Neural progenitor cell (in vitro differentiated cells): ENCODE measurements at regions not wholly inside any gene's neighbourhood (a gene's known extent, or its start where the extent isn't known, plus 50 kb on each side); places are given as distances from the start of the nearest gene placed in this dataset.

Experiments
- DNase-seq: peaks from one replicate; pipeline ENCODE4 v3.0.0-alpha.2; 2016; ENCODE audit warnings: low spot score
- H2AFZ ChIP-seq: fragments of 200-600 bp; sonication (generic); replicated peaks from 2 replicates; pipeline ENCODE4 v1.6.1; 2016; ENCODE audit warnings: antibody characterized with exemption
- H3F3A ChIP-seq: fragments of 200-600 bp; sonication (generic); 2 replicates; pipeline ENCODE4 v1.6.1; 2016; ENCODE audit warnings: antibody characterized with exemption, low read depth
- H3K27ac ChIP-seq: fragments of 200-600 bp; sonication (generic); 2 replicates; pipeline ENCODE4 v1.5.1; 2016; ENCODE audit warnings: mild to moderate bottlenecking
- H3K27me3 ChIP-seq: fragments of 200-600 bp; sonication (generic); 2 replicates; pipeline ENCODE4 v1.6.1; 2016; ENCODE audit warnings: mild to moderate bottlenecking, moderate library complexity
- H3K36me3 ChIP-seq: fragments of 200-600 bp; sonication (generic); 2 replicates; pipeline ENCODE4 v1.5.1; 2016
- H3K4me1 ChIP-seq: fragments of 200-600 bp; sonication (generic); 2 replicates; pipeline ENCODE4 v1.6.1; 2016; ENCODE audit warnings: mixed run types
- H3K4me2 ChIP-seq: fragments of 200-600 bp; sonication (generic); 2 replicates; pipeline ENCODE4 v1.6.1; 2016
- H3K4me3 ChIP-seq: fragments of 200-600 bp; sonication (generic); 2 replicates; pipeline ENCODE4 v1.5.1; 2016
- H3K79me2 ChIP-seq: fragments of 200-600 bp; sonication (generic); 2 replicates; pipeline ENCODE4 v1.6.1; 2016; ENCODE audit warnings: low read depth
- H3K9ac ChIP-seq: fragments of 200-600 bp; sonication (generic); 2 replicates; pipeline ENCODE4 v1.6.1; 2016
- H3K9me3 ChIP-seq: fragments of 200-600 bp; sonication (generic); 2 replicates; pipeline ENCODE4 v1.5.1; 2016; ENCODE audit warnings: low read depth
- H4K20me1 ChIP-seq: fragments of 200-600 bp; sonication (generic); 2 replicates; pipeline ENCODE4 v1.6.1; 2016; ENCODE audit warnings: low read depth
- H3K27ac Mint-ChIP-seq: 3 replicates; pipeline ENCODE4 v1.8.0; 2021; ENCODE audit warnings: mixed read lengths
- H3K27me3 Mint-ChIP-seq: 2 replicates; pipeline ENCODE4 v1.8.0; 2022; ENCODE audit warnings: low read depth, mild to moderate bottlenecking, inconsistent platforms, moderate library complexity, mixed read lengths; ENCODE audit not compliant: insufficient read depth
- H3K36me3 Mint-ChIP-seq: 3 replicates; pipeline ENCODE4 v1.8.0; 2021; ENCODE audit warnings: mixed read lengths
- H3K4me1 Mint-ChIP-seq: 3 replicates; pipeline ENCODE4 v1.8.0; 2021; ENCODE audit warnings: mixed read lengths
- H3K4me3 Mint-ChIP-seq: 3 replicates; pipeline ENCODE4 v1.8.0; 2021; ENCODE audit warnings: mild to moderate bottlenecking, moderate library complexity, mixed read lengths
- H3K9me3 Mint-ChIP-seq: 3 replicates; pipeline ENCODE4 v1.8.0; 2020; ENCODE audit warnings: mixed read lengths
- EZH2 ChIP-seq: fragments of 200-600 bp; sonication (generic); IDR thresholded peaks from 2 replicates; pipeline ENCODE4 v1.6.1; 2017; ENCODE audit warnings: antibody characterized with exemption, mild to moderate bottlenecking, moderate library complexity
- EZH2phosphoT487 ChIP-seq: fragments of 200-600 bp; sonication (generic); IDR thresholded peaks from 2 replicates; pipeline ENCODE4 v1.6.1; 2017; ENCODE audit warnings: antibody characterized with exemption
- TF ChIP-seq, protein P1 (sequence below): fragments of 200-600 bp; sonication (generic); IDR thresholded peaks from 2 replicates; pipeline ENCODE4 v1.5.1; 2017; ENCODE audit warnings: antibody characterized with exemption, mild to moderate bottlenecking

DNA sequence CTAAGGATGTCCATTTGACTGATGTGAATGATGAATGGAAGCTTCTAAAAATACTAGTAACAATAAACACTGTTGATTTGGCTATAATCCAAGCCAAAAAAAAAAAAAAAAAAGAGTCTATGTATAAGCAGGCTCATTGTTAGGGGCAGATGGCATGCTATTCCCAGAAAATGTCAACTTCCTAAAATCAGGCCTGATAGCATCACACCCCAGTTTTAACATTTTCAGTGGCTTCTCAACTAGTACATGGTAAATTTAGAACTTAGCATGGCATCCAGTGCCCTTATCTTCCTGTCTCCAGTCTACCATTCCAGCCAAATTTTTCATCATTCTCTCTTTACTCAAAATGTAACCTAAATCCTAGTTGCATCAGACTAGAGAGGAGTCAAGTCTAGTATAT, 288.2 kb upstream of the ZNF385D start:
- Mint-ChIP-seq H3K4me3 (no peak overlapping the region), H3K27ac (no peak overlapping the region), H3K27me3 (no peaks in the 10 kb centered on the region), H3K9me3 (no peaks in the 10 kb centered on the region), H3K36me3 (no peaks in the 10 kb centered on the region), H3K4me1 (peaks cover 3% of the 10 kb centered on the region)
- Histone ChIP-seq H3K4me3 (no peak overlapping the region), H3K36me3 (no peaks in the 10 kb centered on the region), H3K27me3 (no peaks in the 10 kb centered on the region), H3K27ac (no peak overlapping the region), H4K20me1 (no peaks in the 10 kb centered on the region), H3K79me2 (no peaks in the 10 kb centered on the region), H3K9me3 (no peaks in the 10 kb centered on the region), H3K9ac (no peak overlapping the region), H2AFZ (peak overlapping the region; percentile 7), H3K4me2 (no peak overlapping the region), H3K4me1 (no peaks in the 10 kb centered on the region), H3F3A (no peaks in the 10 kb centered on the region)
- no peak for TF ChIP-seq EZH2phosphoT487
- TF ChIP-seq EZH2: no peak
- TF ChIP-seq, protein P1, sequence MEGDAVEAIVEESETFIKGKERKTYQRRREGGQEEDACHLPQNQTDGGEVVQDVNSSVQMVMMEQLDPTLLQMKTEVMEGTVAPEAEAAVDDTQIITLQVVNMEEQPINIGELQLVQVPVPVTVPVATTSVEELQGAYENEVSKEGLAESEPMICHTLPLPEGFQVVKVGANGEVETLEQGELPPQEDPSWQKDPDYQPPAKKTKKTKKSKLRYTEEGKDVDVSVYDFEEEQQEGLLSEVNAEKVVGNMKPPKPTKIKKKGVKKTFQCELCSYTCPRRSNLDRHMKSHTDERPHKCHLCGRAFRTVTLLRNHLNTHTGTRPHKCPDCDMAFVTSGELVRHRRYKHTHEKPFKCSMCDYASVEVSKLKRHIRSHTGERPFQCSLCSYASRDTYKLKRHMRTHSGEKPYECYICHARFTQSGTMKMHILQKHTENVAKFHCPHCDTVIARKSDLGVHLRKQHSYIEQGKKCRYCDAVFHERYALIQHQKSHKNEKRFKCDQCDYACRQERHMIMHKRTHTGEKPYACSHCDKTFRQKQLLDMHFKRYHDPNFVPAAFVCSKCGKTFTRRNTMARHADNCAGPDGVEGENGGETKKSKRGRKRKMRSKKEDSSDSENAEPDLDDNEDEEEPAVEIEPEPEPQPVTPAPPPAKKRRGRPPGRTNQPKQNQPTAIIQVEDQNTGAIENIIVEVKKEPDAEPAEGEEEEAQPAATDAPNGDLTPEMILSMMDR: no peak
- DNase-seq: no peak

DNA sequence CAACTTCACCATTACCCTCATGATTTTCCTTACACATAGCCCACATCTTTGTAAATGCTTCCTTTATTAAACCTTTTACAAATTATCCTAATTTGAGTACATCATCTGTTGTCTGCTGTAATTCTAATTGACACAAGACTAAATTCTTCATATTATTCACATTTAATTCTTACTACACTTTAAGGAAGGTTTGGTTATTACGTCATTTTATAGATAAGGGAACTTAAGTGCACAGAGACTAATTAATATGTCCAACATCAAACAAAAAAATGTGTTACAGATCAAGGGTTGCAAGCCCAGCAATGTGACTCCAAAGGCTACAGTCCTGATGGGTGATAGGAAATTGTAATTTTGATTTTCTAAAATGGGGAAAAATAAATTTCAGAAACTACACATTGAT, 289.1 kb upstream of the ZNF385D start:
- no peak overlapping the region for H3K4me3 ChIP-seq
- no peak overlapping the region for H3K27ac ChIP-seq
- no peaks in the 10 kb centered on the region for H3K79me2 ChIP-seq
- no peaks in the 10 kb centered on the region for H3K9me3 ChIP-seq
- H2AFZ ChIP-seq: peak overlapping the region; percentile 7
- H3K4me1 ChIP-seq: no peaks in the 10 kb centered on the region
- TF ChIP-seq EZH2: no peak
- no peak for TF ChIP-seq EZH2phosphoT487
- TF ChIP-seq, protein P1: no peak
- Mint-ChIP-seq H3K9me3 (no peaks in the 10 kb centered on the region), H3K36me3 (no peaks in the 10 kb centered on the region), H3K27ac (no peak overlapping the region), H3K4me3 (no peak overlapping the region), H3K4me1 (peaks cover 3% of the 10 kb centered on the region), H3K27me3 (no peaks in the 10 kb centered on the region)
- H3F3A ChIP-seq: no peaks in the 10 kb centered on the region
- no peak overlapping the region for H3K9ac ChIP-seq
- H3K4me2 ChIP-seq: no peak overlapping the region
- DNase-seq: no peak
- no peaks in the 10 kb centered on the region for H4K20me1 ChIP-seq
- no peaks in the 10 kb centered on the region for H3K36me3 ChIP-seq
- no peaks in the 10 kb centered on the region for H3K27me3 ChIP-seq

DNA sequence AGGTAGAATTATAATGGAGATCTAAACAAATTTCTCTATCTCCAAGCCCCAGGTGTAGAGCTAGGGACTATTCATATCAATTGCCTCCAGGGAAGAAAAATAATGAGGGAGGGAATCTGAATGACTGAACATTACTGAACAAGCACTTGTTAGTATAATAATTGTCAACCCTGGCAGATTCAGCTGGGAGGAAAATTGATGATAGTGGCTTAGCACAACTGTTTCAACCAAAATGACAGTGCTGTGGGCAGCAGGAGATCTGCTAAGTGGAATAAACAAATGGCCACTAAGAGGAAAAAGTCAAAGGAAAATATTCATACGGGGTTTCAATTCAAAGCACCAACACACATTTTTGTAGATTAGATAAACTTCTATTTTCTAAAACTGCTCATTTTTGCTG, 294.9 kb upstream of the ZNF385D start:
- Histone ChIP-seq H3K9me3 (no peaks in the 10 kb centered on the region), H3K4me3 (no peak overlapping the region), H3K79me2 (no peaks in the 10 kb centered on the region), H3K27ac (no peak overlapping the region), H3F3A (no peaks in the 10 kb centered on the region), H3K4me2 (no peak overlapping the region), H3K4me1 (no peaks in the 10 kb centered on the region), H3K27me3 (no peaks in the 10 kb centered on the region), H3K9ac (no peak overlapping the region), H2AFZ (peak overlapping the region; percentile 23), H4K20me1 (no peaks in the 10 kb centered on the region), H3K36me3 (no peaks in the 10 kb centered on the region)
- Mint-ChIP-seq H3K4me1 (peaks cover 3% of the 10 kb centered on the region), H3K9me3 (peaks cover 6% of the 10 kb centered on the region), H3K27me3 (no peaks in the 10 kb centered on the region), H3K4me3 (no peak overlapping the region), H3K36me3 (no peaks in the 10 kb centered on the region), H3K27ac (no peak overlapping the region)
- TF ChIP-seq, protein P1: no peak
- TF ChIP-seq EZH2phosphoT487: no peak
- TF ChIP-seq EZH2: no peak
- no peak for DNase-seq

DNA sequence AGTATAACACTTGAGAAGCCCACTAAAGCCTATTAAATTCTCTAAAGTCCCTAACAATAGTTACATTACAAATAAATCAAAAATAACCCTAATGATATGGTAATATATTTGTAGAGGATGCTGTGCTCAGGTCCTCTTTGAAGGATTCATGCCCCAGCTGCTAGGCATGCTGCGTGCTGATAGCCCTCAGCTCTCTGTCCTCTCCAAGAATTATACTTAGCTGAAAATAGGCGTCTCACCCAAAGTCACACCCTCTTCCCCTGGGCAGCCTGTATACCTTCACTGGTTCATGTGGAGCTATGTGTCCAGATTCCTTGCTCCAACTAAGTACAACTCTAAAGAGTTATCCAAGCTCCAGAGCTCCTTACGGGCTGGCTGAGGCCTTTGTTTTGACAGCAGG, 312.5 kb upstream of the ZNF385D start:
- no peaks in the 10 kb centered on the region for H3F3A ChIP-seq
- H3K4me3 Mint-ChIP-seq: no peak overlapping the region
- H2AFZ ChIP-seq: peak overlapping the region; percentile 72
- H3K9me3 Mint-ChIP-seq: no peaks in the 10 kb centered on the region
- no peaks in the 10 kb centered on the region for H3K36me3 Mint-ChIP-seq
- no peaks in the 10 kb centered on the region for H3K79me2 ChIP-seq
- H3K4me2 ChIP-seq: no peak overlapping the region
- H3K36me3 ChIP-seq: no peaks in the 10 kb centered on the region
- no peaks in the 10 kb centered on the region for H4K20me1 ChIP-seq
- no peak overlapping the region for H3K27ac ChIP-seq
- no peaks in the 10 kb centered on the region for H3K27me3 Mint-ChIP-seq
- no peak overlapping the region for H3K27ac Mint-ChIP-seq
- H3K4me1 ChIP-seq: no peaks in the 10 kb centered on the region
- no peak for DNase-seq
- H3K9me3 ChIP-seq: no peaks in the 10 kb centered on the region
- no peaks in the 10 kb centered on the region for H3K27me3 ChIP-seq
- no peak overlapping the region for H3K4me3 ChIP-seq
- TF ChIP-seq, protein P1: no peak
- TF ChIP-seq EZH2phosphoT487: no peak
- TF ChIP-seq EZH2: no peak
- no peak overlapping the region for H3K9ac ChIP-seq
- no peaks in the 10 kb centered on the region for H3K4me1 Mint-ChIP-seq
